ENCODE measurements at regions not wholly inside any gene's neighbourhood (a gene's known extent, or its start where the extent isn't known, plus 50 kb on each side); places are given as distances from the start of the nearest gene placed in this dataset.

GRCh38 chr3:94308767-94309166, 245.9 kb downstream of the NSUN3 start:
- TF ChIP-seq CTCF (IDR thresholded peaks at IDR 0.05) (no peak), EZH2 (IDR thresholded peaks at IDR 0.05) (no peak)

All from neural progenitor cell (in vitro differentiated cells).